CD1c-positive myeloid dendritic cell (primary cell): ENCODE measurements at regions not wholly inside any gene's neighbourhood (a gene's known extent, or its start where the extent isn't known, plus 50 kb on each side); places are given as distances from the start of the nearest gene placed in this dataset.
"Not testable (repeated sequence)": the region's sequence is repeated elsewhere in the genome, so short reads cannot be mapped to it uniquely, and the experiment has no call there.

Experiments
- DNase-seq: peaks from one replicate; pipeline ENCODE4 v3.0.0-alpha.2; 2016; ENCODE audit errors: extremely low spot score

- DNase-seq: no peak
Measured at GRCh38 chr20:19895761-19896160, 121.4 kb upstream of the NAA20 start.

DNA sequence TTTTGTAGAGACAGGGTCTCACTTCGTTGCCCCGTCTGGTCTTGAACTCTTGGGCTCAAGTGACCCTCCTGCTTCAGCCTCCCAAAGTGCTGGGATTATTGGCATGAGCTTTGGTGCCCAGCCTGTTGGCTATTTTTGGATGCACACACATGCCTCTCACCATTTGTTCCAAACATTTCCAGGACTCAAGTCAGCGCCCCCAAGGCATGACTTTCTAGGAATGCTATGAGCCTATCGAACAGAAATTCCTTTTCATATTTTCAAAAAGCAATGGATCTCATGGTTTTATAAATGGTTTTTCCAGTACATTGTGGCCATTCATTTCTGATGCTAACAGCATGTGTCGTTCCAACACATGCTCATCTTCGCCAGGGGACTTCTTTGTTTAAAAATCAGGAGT, 119.3 kb upstream of the NAA20 start:
- no peak for DNase-seq

DNA sequence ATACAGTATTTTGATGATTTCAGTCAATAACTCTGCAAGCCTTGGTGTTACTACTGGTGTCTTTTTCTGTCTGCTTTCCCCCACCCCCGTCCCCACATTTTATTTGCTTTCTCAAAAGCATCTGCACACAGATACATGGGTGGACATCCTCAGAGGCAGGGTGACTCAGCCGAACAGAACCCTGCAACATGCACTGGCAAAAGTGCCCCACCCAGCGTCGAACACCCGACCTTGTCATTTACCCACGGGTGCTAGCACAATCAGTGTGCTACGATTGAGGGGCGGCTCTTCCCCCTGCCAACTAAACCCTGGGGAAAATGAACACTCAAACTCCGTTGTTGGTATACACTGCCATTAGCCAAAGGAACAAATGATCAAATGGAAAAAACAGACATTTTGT, 115.9 kb upstream of the NAA20 start:
- DNase-seq: no peak

GRCh38 chr20:19903168-19903811, 113.9 kb upstream of the NAA20 start:
- DNase-seq: peak; percentile 90

DNA sequence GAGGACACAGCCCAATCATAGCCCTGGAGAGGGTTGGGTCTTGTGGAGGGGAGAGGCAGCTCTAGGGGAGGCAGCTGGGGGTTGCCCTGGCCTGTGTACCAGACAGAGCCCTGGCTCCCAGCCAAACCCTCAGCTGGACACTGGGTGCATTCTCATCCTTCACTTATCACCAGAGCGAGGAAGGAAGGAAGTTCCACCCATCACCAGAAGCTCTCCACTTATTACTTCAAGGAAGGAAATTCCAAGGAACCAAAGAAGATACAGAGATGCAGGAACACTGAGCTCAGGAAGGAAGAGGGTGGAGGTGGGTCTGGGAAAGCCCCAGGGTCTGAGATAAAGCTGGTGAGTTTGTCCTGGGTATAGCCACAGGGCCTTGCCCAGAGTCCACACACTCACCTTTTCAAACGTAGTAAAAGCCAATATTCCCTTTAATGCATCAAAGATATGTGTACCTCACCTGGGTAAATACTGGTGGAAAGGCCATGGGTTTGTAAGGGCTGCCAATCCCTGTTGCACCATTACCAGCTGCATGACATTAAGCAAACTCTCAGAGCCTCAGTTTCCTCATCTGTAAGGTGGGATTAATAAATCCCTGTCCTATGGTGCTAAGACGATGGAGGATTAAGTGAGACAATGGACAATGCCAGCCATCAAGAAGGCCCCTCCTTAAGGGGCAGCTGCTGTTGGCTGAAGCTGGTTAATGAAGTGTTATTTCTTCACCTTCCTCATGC, 109.7 kb upstream of the NAA20 start:
- no peak for DNase-seq

DNA sequence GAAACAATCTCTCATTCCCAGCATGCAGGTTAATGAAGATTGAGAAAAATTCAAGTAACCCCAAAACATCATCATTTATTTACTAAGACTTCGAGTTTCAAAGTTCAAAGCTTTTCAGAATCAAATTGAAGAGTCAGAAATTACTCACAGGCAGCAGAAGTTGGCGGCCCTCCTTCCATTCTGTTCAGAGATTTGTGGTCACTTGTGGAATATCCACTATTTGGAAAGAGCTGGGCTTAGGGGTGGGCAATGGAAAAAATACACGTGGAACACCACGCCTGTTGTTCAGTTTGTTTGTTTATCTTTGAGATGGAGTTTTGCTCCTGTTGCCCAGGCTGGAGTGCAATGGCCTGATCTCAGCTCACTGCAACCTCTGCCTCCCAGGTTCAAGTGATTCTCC, 108.6 kb upstream of the NAA20 start:
- DNase-seq: no peak

DNA sequence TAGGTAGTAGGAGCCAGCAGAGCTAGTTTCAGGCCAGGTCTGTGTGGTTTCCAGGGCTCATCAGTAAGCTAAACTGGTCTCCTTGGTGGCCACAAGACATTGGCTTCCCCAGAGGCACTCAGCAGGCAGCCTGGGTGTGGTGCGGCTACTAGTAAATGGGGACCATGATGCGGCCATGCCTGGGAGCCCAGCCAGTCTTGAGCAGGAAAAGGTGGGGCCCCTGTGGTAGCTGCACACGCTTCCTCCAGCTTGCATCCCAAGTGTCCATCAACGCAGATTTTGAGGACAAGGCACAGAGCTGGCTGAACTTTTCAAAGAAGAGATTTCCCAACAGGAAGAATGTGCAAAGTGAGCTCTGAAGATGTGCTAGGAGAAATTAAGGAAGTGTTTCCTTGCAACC, 107.4 kb upstream of the NAA20 start:
- peak; percentile 32 for DNase-seq

DNA sequence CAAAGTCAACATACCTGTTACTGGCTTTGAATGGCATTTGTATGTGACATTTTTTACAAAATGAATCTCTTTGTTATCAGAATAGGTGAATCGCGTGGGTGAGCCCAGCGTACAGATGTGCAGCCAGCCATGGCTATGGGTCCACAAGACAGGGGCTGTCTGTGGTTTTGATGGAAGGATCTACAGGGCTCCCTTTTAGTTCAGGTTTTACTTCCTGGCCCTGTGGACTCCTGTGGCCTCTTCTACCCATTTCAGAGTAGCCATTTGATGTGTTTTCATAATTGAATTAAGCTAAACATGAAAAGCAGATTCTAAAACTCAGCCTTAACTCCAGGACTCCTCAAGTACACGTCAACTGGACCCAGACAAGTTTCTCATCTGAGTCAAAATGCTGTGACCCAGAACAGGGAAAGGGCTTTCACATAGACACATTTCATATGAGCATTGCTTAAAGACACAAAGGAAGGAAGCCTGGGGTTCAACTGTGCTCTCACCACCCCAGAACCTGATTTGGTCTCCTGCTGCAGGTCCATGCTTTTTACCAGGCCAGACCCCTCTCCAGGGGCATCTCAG, 105.3 kb upstream of the NAA20 start:
- no peak for DNase-seq

GRCh38 chr20:19913349-19913748, 103.8 kb upstream of the NAA20 start:
- peak; percentile 56 for DNase-seq

DNA sequence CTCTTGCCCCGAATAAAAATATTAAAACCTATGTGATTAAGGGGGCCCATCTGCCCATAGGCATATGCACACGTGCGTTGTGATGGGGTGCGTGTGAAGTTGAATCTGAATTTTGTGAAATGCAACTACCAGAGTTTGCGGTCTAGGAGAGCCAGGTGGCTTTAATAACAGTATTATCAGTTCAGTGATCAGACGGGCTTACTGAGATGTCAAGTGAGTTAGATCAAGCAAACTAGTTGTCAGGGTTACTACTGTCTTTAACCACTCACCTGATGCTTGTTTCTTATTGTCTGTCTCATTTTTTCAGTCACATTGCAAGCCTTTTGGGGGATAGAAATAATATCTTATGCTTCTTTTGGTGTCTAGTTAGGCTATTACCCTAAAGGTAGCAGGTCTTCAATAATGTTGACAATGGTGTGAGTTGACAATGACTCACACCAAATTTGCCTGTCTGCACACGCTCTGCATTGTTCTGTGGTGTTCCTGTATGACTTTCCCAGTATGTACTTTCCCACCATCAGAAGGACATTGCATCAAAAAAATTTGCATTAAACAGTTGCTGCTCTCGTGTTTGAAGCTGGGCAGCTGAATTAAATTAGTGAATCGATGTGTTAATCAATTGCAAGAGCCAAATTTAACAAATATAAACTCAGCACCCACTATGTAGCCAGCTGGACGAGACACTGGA, 103.1 kb upstream of the NAA20 start:
- DNase-seq: peak; percentile 42

- DNase-seq: peak; percentile 95
Measured at GRCh38 chr20:19915111-19915798, 101.9 kb upstream of the NAA20 start.

- no peak for DNase-seq
Measured at GRCh38 chr20:19916531-19917485, 100.4 kb upstream of the NAA20 start.

DNA sequence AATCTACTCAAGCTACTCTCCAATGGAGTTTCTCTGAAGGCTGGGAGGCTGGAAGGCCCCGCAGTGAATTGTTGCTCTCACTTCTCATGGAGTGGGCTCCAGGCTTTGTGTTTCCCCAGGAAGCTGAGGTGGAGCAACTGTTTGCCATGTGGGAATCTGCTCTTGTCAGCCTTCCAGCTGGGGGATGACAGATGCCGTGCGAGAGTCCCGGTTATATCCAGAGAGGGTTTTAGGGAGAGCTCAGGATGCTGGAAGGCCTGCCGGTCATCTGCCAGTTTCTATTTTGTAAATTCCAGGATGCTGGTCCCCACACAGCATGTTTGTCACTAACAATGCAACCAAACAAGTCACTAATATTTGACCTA, 98.2 kb upstream of the NAA20 start:
- DNase-seq: no peak

- no peak for DNase-seq
Measured at GRCh38 chr20:19920381-19921138, 96.6 kb upstream of the NAA20 start.

DNA sequence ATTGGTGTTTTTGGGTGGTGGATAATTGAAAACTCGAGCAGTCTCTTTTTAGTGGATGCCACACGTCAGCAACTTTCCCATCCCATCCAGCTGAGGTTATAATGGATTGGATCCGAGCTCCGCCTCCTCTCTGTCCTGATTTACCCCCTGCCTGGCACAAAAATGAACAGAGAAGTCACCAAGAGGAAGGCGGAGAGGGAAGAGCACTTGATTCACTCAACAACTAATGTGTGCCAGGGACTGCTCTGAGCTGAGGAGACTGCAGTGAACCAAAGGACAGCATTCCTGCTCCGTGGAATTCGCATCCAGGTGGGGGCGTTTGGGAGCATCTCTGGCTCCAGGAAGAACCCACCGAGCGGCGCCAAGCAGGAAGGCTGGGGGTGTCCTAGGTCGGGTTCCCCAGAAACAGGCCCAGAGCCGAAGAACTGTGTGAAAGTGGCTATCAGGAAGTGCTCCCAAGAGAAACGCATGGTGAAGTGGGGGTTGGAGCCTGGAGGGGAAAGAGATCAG, 95.8 kb upstream of the NAA20 start:
- DNase-seq: peak; percentile 43

DNA sequence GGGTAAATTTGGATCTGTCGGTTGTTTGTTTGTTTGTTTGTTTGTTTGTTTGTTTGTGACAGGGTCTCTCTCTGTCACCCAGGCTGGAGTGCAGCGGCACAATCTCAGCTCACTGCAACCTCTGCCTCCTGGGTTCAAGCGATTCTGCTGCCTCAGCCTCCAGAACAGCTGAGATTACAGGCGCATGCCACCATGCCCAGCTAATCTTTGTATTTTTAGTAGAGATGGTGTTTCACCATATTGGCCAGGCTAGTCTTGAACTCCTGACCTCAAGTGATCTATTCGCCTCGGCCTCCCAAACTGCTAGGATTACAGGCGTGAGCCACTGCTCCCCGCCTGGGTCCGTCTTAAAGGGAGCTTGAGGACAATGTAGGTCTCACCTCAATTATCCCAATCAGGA, 95.3 kb upstream of the NAA20 start:
- not testable (repeated sequence) for DNase-seq

- no peak for DNase-seq
Measured at GRCh38 chr20:19922716-19923115, 94.4 kb upstream of the NAA20 start.

GRCh38 chr20:19923762-19924161, 93.4 kb upstream of the NAA20 start:
- DNase-seq: no peak

DNA sequence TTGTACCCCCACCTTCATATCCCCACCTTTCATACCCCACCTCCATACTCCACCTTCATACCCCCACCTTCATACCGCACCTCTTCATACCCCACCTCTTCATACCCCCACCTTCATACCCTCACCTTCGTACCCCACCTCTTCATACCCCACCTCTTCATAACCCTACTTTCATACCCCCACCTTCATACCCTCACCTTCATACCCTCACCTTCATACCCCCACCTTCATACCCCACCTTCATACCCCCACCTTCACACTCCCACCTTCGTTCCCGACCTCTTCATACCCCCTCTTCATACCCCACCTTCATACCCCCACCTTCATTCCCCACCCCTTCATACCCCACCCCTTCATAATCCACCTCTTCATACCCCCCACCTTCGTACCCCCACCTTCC, 92.9 kb upstream of the NAA20 start:
- DNase-seq: no peak

GRCh38 chr20:19926591-19926990, 90.6 kb upstream of the NAA20 start:
- no peak for DNase-seq
